H9 (cell line): ENCODE measurements at regions not wholly inside any gene's neighbourhood (a gene's known extent, or its start where the extent isn't known, plus 50 kb on each side); places are given as distances from the start of the nearest gene placed in this dataset.

Source experiments
- DNase-seq: peaks from one replicate; pipeline ENCODE4 v3.0.0-alpha.2; 2017
- H2AFZ ChIP-seq: one replicate; pipeline ENCODE4 v1.6.1; 2013; ENCODE audit warnings: mild to moderate bottlenecking, low read length, control low read depth, moderate library complexity
- H2AK5ac ChIP-seq: 2 replicates; pipeline ENCODE4 v1.6.1; 2013; ENCODE audit warnings: low read length, control low read depth, mixed read lengths; ENCODE audit not compliant: insufficient read length
- H2BK120ac ChIP-seq: one replicate; pipeline ENCODE4 v1.6.1; 2013; ENCODE audit warnings: low read depth, mild to moderate bottlenecking, low read length, control low read depth, inconsistent platforms; ENCODE audit not compliant: poor library complexity, severe bottlenecking
- H2BK12ac ChIP-seq: 2 replicates; pipeline ENCODE4 v1.6.1; 2013; ENCODE audit warnings: low read length, control low read depth, mixed read lengths, low read depth; ENCODE audit not compliant: insufficient read length
- H2BK15ac ChIP-seq: 2 replicates; pipeline ENCODE4 v1.6.1; 2013; ENCODE audit warnings: low read depth, low read length, control low read depth
- H2BK20ac ChIP-seq: one replicate; pipeline ENCODE4 v1.6.1; 2013; ENCODE audit warnings: low read depth, mild to moderate bottlenecking, low read length, control low read depth, inconsistent platforms; ENCODE audit not compliant: poor library complexity, severe bottlenecking
- H2BK5ac ChIP-seq: 2 replicates; pipeline ENCODE4 v1.6.1; 2013; ENCODE audit warnings: low read length, control low read depth, mixed read lengths; ENCODE audit not compliant: insufficient read length
- H3K14ac ChIP-seq: 2 replicates; pipeline ENCODE4 v1.6.1; 2013; ENCODE audit warnings: low read length, control low read depth; ENCODE audit not compliant: insufficient read depth
- H3K18ac ChIP-seq: 2 replicates; pipeline ENCODE4 v1.6.1; 2013; ENCODE audit warnings: low read depth, mild to moderate bottlenecking, mixed read lengths, low read length, control low read depth; ENCODE audit not compliant: insufficient read length
- H3K23ac ChIP-seq: 2 replicates; pipeline ENCODE4 v1.6.1; 2013; ENCODE audit warnings: low read length, control low read depth, mixed read lengths, low read depth; ENCODE audit not compliant: insufficient read length
- H3K23me2 ChIP-seq: 2 replicates; pipeline ENCODE4 v1.6.1; 2013; ENCODE audit warnings: low read depth, mild to moderate bottlenecking, mixed read lengths, low read length, control low read depth; ENCODE audit not compliant: insufficient read length, poor library complexity, severe bottlenecking
- H3K27ac ChIP-seq: 2 replicates; pipeline ENCODE4 v1.5.1; 2013; ENCODE audit warnings: low read length, control low read depth, mixed read lengths, low read depth; ENCODE audit not compliant: insufficient read length
- H3K27me3 ChIP-seq: 2 replicates; pipeline ENCODE4 v1.6.1; 2013; ENCODE audit warnings: low read length, control low read depth, inconsistent platforms; ENCODE audit not compliant: insufficient read depth
- H3K4ac ChIP-seq: 2 replicates; pipeline ENCODE4 v1.6.1; 2013; ENCODE audit warnings: low read depth, mild to moderate bottlenecking, control low read depth, inconsistent platforms, low read length, moderate library complexity
- H3K4me1 ChIP-seq: 2 replicates; pipeline ENCODE4 v1.6.1; 2013; ENCODE audit warnings: low read length, control low read depth, inconsistent platforms; ENCODE audit not compliant: insufficient read depth
- H3K4me2 ChIP-seq: 2 replicates; pipeline ENCODE4 v1.6.1; 2013; ENCODE audit warnings: low read length, control low read depth, mixed read lengths; ENCODE audit not compliant: insufficient read length, insufficient read depth
- H3K56ac ChIP-seq: 2 replicates; pipeline ENCODE4 v1.6.1; 2013; ENCODE audit warnings: low read depth, mild to moderate bottlenecking, mixed read lengths, low read length, control low read depth; ENCODE audit not compliant: insufficient read length
- H3K79me1 ChIP-seq: 2 replicates; pipeline ENCODE4 v1.6.1; 2013; ENCODE audit warnings: low read depth, mild to moderate bottlenecking, moderate library complexity, low read length, control low read depth, inconsistent platforms; ENCODE audit not compliant: insufficient read depth, poor library complexity, severe bottlenecking
- H3K79me2 ChIP-seq: 2 replicates; pipeline ENCODE4 v1.6.1; 2013; ENCODE audit warnings: low read length, control low read depth, inconsistent platforms; ENCODE audit not compliant: insufficient read depth
- H3K9ac ChIP-seq: 2 replicates; pipeline ENCODE4 v1.6.1; 2013; ENCODE audit warnings: low read length, control low read depth, mixed read lengths; ENCODE audit not compliant: insufficient read length; ENCODE audit errors: extremely low read depth
- H3K9me3 ChIP-seq: one replicate; pipeline ENCODE4 v1.6.1; 2013; ENCODE audit warnings: low read depth, low read length, inconsistent platforms; ENCODE audit not compliant: control insufficient read depth
- H3T11ph ChIP-seq: one replicate; pipeline ENCODE4 v1.6.1; 2013; ENCODE audit warnings: mild to moderate bottlenecking, low read length, control low read depth, inconsistent platforms
- H4K20me1 ChIP-seq: one replicate; pipeline ENCODE4 v1.6.1; 2013; ENCODE audit not compliant: control insufficient read depth, insufficient read length, insufficient read depth
- H4K5ac ChIP-seq: 2 replicates; pipeline ENCODE4 v1.6.1; 2013; ENCODE audit warnings: low read depth, mild to moderate bottlenecking, mixed read lengths, low read length, control low read depth; ENCODE audit not compliant: insufficient read length
- H4K8ac ChIP-seq: replicated peaks from 2 replicates; pipeline ENCODE4 v1.6.1; 2013; ENCODE audit warnings: low read length, control low read depth, mixed read lengths, low read depth; ENCODE audit not compliant: insufficient read length
- H4K91ac ChIP-seq: 2 replicates; pipeline ENCODE4 v1.6.1; 2013; ENCODE audit warnings: low read depth, mild to moderate bottlenecking, moderate library complexity, mixed read lengths, low read length, control low read depth; ENCODE audit not compliant: insufficient read length
- H3K27ac Mint-ChIP-seq, 3 experiments: 2 replicates in 2 of 3; 3 replicates in 1 of 3; pipeline ENCODE4 v1.8.0; 2020 to 2021; ENCODE audit warnings: mixed read lengths in 3 of 3, mild to moderate bottlenecking in 1 of 3, moderate library complexity in 1 of 3
- H3K27me3 Mint-ChIP-seq: 2 replicates; pipeline ENCODE4 v1.8.0; 2021; ENCODE audit warnings: low read depth, mild to moderate bottlenecking, moderate library complexity, mixed read lengths
- H3K36me3 Mint-ChIP-seq, 3 experiments: 2 replicates in 2 of 3; 3 replicates in 1 of 3; pipeline ENCODE4 v1.8.0; 2020 to 2021; ENCODE audit warnings: low read depth in 3 of 3, mixed read lengths in 3 of 3; ENCODE audit not compliant: insufficient read depth in 1 of 3
- H3K4me1 Mint-ChIP-seq, 2 experiments: 2 replicates each; pipeline ENCODE4 v1.8.0; 2020; ENCODE audit warnings: mixed read lengths in 2 of 2
- H3K4me3 Mint-ChIP-seq, 2 experiments: 2 replicates in 1 of 2; 3 replicates in 1 of 2; pipeline ENCODE4 v1.8.0; 2020 to 2021; ENCODE audit warnings: mild to moderate bottlenecking in 2 of 2, mixed read lengths in 2 of 2, moderate library complexity in 1 of 2
- H3K9me3 Mint-ChIP-seq, 2 experiments: 2 replicates in 1 of 2; 3 replicates in 1 of 2; pipeline ENCODE4 v1.8.0; 2020; ENCODE audit warnings: mild to moderate bottlenecking in 2 of 2, mixed read lengths in 2 of 2, moderate library complexity in 1 of 2
- WGBS: extraction: QIAGEN DNeasy Blood & Tissue Kit; methylation state at CpG from one replicate; pipeline ENCODE4 v1.1.7; 2013; ENCODE audit warnings: missing lambda C conversion rate, low lambda C conversion rate, mixed read lengths; ENCODE audit not compliant: insufficient read length; ENCODE audit errors: extremely low coverage; 5-methylcytosine and 5-hydroxymethylcytosine counted together
- TF ChIP-seq, protein P1 (sequence below): fragments of 200-600 bp; sonication (generic); conservative IDR thresholded peaks from 3 replicates; pipeline ENCODE4 v1.8.0; 2021; ENCODE audit warnings: antibody characterized with exemption, mild to moderate bottlenecking

DNA sequence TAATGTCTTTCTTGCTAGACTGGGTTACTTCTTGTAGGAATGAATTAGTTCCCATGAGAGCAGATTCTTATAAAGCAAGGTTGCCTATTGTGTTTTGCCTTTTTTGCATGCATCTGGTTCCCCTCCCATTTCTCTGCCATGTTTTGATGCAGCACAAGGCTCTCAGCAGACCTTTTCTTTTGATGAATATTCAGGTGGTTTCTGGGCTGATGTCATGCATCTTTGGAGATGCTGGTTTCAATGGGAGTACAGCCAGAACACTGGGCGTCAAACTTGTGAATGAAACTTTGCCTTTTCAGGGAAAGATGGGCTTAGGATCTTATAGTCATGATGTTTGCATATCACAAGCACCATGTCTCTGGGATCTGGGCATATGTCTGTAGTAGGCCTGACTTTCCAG, 111.7 kb upstream of the CCL2 start:
- Histone ChIP-seq H3K14ac (no peak overlapping the region), H2BK5ac (no peak overlapping the region)

More for the DNA sequence above, 111.7 kb upstream of the CCL2 start:
- Histone ChIP-seq H2AFZ (no peak overlapping the region), H3K4me2 (no peak overlapping the region), H3K4ac (no peak overlapping the region), H3K23ac (no peak overlapping the region), H2BK20ac (no peak overlapping the region), H4K20me1 (no peaks in the 10 kb centered on the region), H2BK12ac (no peak overlapping the region), H3K79me2 (no peaks in the 10 kb centered on the region), H2BK120ac (no peak overlapping the region), H3K4me1 (peaks cover 5% of the 10 kb centered on the region; the same call in 1 of the 2 replicates), H3K23me2 (no peaks in the 10 kb centered on the region), H4K91ac (no peak overlapping the region), H4K5ac (no peak overlapping the region), H3K79me1 (no peaks in the 10 kb centered on the region), H3K27ac (no peak overlapping the region), H2AK5ac (no peak overlapping the region), H2BK15ac (no peak overlapping the region), H3K56ac (no peak overlapping the region), H3K18ac (no peak overlapping the region), H3K27me3 (no peaks in the 10 kb centered on the region), H3K9me3 (no peaks in the 10 kb centered on the region), H4K8ac (no peak overlapping the region), H3T11ph (no peak overlapping the region), H3K9ac (no peak overlapping the region)
- peaks cover 0 to 2% (median 0%) of the 10 kb centered on the region in 3 experiments; a peak in 2 of 7 replicates for H3K36me3 Mint-ChIP-seq
- no peaks in the 10 kb centered on the region; the same call in 1 of the 2 replicates for H3K27me3 Mint-ChIP-seq
- WGBS = no CpG with 5 or more reads among the region's 1 CpG
- TF ChIP-seq, protein P1, sequence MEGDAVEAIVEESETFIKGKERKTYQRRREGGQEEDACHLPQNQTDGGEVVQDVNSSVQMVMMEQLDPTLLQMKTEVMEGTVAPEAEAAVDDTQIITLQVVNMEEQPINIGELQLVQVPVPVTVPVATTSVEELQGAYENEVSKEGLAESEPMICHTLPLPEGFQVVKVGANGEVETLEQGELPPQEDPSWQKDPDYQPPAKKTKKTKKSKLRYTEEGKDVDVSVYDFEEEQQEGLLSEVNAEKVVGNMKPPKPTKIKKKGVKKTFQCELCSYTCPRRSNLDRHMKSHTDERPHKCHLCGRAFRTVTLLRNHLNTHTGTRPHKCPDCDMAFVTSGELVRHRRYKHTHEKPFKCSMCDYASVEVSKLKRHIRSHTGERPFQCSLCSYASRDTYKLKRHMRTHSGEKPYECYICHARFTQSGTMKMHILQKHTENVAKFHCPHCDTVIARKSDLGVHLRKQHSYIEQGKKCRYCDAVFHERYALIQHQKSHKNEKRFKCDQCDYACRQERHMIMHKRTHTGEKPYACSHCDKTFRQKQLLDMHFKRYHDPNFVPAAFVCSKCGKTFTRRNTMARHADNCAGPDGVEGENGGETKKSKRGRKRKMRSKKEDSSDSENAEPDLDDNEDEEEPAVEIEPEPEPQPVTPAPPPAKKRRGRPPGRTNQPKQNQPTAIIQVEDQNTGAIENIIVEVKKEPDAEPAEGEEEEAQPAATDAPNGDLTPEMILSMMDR = no peak
- no peak overlapping the region for H3K4me3 Mint-ChIP-seq
- no peak for DNase-seq
- no peaks in the 10 kb centered on the region; a peak in 2 of 5 replicates for H3K9me3 Mint-ChIP-seq
- H3K27ac Mint-ChIP-seq = no peak overlapping the region
- peaks cover 13 to 16% of the 10 kb centered on the region in 2 experiments for H3K4me1 Mint-ChIP-seq
